ENCODE measurements at regions not wholly inside any gene's neighbourhood (a gene's known extent, or its start where the extent isn't known, plus 50 kb on each side); places are given as distances from the start of the nearest gene placed in this dataset.

DNA sequence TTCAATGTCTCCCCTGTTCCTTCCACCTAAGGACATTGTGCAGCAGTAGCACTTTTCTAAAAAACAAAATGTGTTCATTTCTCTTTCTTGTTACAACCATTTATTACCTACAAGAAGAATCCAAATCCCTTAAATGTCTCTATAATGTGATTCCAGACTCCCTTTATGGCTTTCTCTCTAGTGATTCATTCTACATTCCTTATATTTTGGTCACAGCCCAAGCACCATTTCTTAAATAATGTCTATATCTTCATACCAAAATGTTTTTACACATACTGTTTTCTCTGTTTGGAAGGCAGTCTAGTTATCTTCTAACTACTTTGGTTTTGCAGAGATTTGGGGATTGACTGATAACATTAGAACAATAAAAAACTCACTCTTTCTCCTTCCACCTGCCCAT is 1037.3 kb upstream of the FLRT2 start:
- TF ChIP-seq POLR2AphosphoS5 (IDR thresholded peaks at IDR 0.05; ENCODE audit: low read depth, low read length) (no peak), SIN3A (IDR thresholded peaks at IDR 0.05; ENCODE audit: borderline replicate concordance, insufficient read depth, low read length) (no peak), TAF1 (IDR thresholded peaks at IDR 0.05; ENCODE audit: borderline replicate concordance, insufficient read depth, low read length) (no peak)
